Stimulated activated CD8-positive, alpha-beta memory T cell treated with anti-CD3 and anti-CD28 coated beads, Interleukin-12 subunit alpha, Interleukin-12 subunit beta, amount 100 ng/mL, for 24 hours (primary cell): ENCODE measurements at regions not wholly inside any gene's neighbourhood (a gene's known extent, or its start where the extent isn't known, plus 50 kb on each side); places are given as distances from the start of the nearest gene placed in this dataset.

Experiments used
- DNase-seq: peaks from one replicate; pipeline ENCODE4 v3.0.0-alpha.2; 2020; ENCODE audit errors: extremely low read depth

GRCh38 chr11:116258821-116259220, 514.0 kb downstream of the BUD13 start:
- DNase-seq, result no peak

- no peak for DNase-seq
Observed at GRCh38 chr11:116257883-116258282, 514.9 kb downstream of the BUD13 start.

DNA sequence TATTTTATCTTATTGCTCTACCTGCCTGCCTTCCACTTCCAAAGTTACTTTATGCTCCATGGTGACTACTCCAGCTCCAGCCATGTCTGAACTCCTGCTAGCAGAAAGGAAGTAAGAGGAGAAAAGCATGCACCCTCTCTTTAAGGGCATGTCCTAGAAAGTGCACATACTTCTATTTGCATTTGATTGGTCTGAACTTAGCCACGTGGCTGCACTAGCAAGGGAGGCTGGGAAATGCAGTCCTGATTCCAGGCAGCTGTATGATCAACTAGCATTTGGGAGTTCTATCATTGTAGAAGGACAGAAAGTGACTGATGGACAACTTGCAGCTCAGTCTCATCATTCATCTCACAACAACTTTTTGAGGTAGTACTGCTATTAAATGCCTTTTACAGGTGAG, 515.7 kb downstream of the BUD13 start:
- no peak for DNase-seq

DNA sequence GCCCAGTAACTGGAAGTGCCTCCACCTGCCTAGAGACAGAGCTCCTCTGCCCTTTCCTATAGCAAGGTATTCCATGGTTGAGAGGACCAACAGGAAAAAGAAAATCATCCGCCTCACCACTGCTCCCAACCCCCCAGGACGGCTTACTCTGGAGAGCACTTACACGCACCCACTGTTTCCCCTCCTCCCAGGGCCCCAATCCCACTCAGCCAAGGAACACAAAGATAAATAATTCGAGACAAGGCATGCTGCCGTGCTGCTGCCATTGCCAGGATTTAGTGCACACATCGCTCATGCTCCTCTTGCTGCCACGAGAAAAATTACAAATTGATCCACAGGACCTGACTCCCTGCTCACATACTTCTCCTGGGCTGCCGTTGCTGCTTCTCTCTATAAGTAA, 516.6 kb downstream of the BUD13 start:
- no peak for DNase-seq

- no peak for DNase-seq
Observed at GRCh38 chr11:116255321-116255953, 517.4 kb downstream of the BUD13 start.

- DNase-seq, result no peak
Observed at GRCh38 chr11:116250155-116250554, 522.6 kb downstream of the BUD13 start.

- no peak for DNase-seq
Observed at GRCh38 chr11:116249561-116249960, 523.2 kb downstream of the BUD13 start.

DNA sequence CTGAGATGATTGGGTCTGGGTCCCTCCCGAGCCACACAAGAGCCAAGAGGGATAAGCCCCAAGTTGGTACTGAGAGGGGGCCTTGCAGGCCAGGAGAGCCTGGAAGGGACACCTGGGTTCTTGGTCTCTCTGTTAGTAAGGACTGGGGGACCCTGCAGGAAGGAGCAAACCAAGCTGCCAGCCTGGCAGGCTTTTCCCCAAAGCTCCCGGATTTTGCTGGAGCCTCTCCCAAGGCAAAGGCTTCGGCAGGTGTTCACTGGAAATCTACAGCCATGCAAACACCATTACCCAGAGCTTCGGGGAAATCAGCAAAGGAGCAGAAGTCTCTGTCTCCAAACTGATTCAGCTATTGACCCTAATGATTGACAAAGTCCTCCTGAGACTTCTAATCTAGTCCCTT, 527.9 kb downstream of the BUD13 start:
- DNase-seq, result no peak

DNA sequence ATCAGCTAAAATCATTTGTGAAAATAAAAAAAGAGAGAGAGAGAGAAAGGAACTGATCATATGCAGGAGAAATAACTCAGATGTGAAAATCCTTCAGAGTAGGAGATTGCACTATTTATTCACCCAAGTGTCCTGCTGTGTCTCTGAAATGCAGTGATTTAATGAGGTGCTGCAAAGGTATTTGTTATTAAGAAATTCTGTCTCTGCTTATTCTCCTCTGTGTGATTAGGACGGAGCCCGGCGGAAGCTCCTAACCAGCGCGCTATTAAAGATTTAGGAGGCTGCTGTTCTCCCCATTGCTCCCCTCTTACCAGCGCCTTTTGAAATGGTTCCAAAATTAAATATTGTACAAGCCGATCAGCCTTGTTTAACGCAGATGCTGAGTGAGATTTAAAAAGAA, 528.3 kb downstream of the BUD13 start:
- DNase-seq, result no peak

GRCh38 chr11:116243991-116244390, 528.8 kb downstream of the BUD13 start:
- no peak for DNase-seq

GRCh38 chr11:116242006-116242405, 530.8 kb downstream of the BUD13 start:
- DNase-seq, result no peak

GRCh38 chr11:116240710-116241109, 532.1 kb downstream of the BUD13 start:
- DNase-seq, result no peak

DNA sequence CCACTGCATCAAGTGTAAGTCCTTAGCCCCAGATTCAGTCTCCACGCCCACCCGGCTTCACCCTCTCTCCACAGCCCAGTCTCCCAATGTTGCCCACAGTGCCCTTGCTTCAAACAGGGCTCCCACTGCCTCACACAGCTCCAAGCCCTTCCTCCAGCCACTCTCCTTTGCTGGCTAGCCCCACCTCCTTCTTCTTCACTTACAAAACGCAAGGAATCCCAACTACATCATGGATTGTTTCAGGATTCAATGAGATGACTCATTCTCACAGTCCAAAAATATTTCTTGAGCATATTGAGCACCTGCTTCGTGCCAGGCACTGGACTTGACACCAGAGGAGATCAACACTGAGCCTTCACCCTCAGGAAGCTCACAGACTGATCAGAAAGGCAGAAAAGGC, 533.5 kb downstream of the BUD13 start:
- DNase-seq, result no peak

GRCh38 chr11:116234989-116235568, 537.7 kb downstream of the BUD13 start:
- no peak for DNase-seq

DNA sequence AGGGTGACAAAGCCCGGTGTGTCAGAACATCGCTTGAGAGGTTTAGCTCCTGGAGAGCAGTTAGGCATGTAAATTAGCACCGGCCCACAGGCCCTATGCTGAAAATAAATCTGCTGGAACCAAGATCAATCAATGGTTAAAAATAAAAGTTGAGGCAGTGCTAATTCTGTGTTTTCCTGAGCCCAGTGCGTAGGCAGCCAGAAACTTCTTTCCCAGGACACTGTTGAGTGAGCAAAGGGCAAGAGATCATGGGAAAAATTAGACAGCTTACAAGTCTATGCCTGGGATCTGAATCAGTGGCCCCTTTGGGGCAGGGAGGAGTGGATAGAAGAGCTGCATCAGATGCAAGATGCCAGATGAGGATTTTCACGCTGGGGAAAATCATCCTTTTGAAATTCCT, 539.2 kb downstream of the BUD13 start:
- DNase-seq, result no peak

- DNase-seq, result no peak
Observed at GRCh38 chr11:116232364-116232828, 540.4 kb downstream of the BUD13 start.

DNA sequence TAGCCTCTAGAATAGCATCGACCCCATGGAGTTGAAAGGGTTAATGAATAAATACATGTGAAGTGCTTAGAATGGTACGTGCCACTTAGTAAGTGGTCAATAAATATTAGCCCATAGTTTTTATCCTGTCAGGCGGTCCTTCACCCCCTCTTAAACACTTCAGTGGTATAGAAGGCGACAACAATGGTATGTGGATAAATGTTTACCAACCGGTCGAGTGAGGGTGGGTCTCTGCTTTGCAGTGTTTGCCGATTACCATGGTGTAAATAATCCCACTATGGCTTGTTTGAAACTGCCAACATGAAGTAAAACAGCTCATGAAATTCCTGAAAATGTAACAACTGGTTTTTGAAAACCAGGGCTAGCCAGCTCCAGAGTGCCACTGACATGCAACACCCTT, 541.2 kb downstream of the BUD13 start:
- DNase-seq, result no peak

- DNase-seq, result no peak
Observed at GRCh38 chr11:116230438-116230837, 542.3 kb downstream of the BUD13 start.

GRCh38 chr11:116229236-116229970, 543.4 kb downstream of the BUD13 start:
- no peak for DNase-seq

- no peak for DNase-seq
Observed at GRCh38 chr11:116226731-116227130, 546.1 kb downstream of the BUD13 start.

DNA sequence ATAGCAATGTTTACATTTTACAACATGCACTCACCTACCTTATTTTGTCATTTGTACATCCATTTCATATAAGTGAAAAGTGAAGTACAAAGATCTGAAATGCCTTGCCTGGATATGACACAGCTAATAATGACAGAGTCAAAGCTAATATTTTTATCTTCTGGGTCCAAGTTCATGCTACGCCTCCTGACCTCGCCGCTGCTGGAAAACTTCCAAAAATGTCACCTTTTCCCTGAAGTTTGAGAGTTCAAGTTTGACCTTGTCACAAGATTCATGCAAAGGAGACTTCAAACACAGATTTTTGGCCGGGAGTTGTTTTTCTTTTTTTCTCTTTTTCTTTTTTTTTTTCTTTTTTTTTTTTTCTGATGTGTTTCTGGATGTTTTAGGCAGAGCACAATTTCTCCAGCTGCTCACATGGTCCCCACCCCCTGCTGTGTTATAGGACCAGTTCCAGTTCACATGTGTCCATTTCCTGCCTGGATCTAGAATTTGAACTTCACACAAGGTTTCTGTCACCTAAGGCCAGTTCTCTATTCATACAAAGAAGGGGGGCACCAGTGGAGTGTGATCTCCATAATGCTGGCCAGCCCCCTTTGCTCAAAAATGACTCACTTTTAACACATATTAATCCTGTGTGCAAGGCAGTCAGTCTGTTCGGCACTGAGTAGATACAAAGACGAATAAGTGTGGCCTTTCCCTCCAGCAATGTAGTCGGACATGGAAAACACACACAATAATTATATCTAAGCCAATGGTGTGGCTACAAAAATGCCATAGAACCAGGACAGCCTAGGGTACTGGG, 546.8 kb downstream of the BUD13 start:
- no peak for DNase-seq

GRCh38 chr11:116225236-116225635, 547.6 kb downstream of the BUD13 start:
- no peak for DNase-seq

GRCh38 chr11:116224889-116225200, 547.9 kb downstream of the BUD13 start:
- no peak for DNase-seq
